Common myeloid progenitor, CD34-positive (primary cell): ENCODE measurements at regions not wholly inside any gene's neighbourhood (a gene's known extent, or its start where the extent isn't known, plus 50 kb on each side); places are given as distances from the start of the nearest gene placed in this dataset.
"Not testable (repeated sequence)": the region's sequence is repeated elsewhere in the genome, so short reads cannot be mapped to it uniquely, and the experiment has no call there.

Source experiments
- CTCF ChIA-PET: fragments of 350-600 bp; sonication (Branson Sonifier 250); formaldehyde crosslinking; loops from one replicate; lab custom pipeline; 2021; ENCODE audit warnings: antibody characterized with exemption; lab: Charles Lee
- POLR2A ChIA-PET: fragments of 350-600 bp; sonication (Branson Sonifier 250); formaldehyde crosslinking; loops from one replicate; lab custom pipeline; 2021; ENCODE audit warnings: antibody characterized with exemption; lab: Charles Lee
- DNase-seq, 3 donors: peaks; one replicate each; pipeline versions ENCODE4 v3.0.0 to v3.0.0-alpha.2; 2013
- H3K27ac ChIP-seq, 2 experiments: 1 replicate in 1 of 2; 2 replicates in 1 of 2; pipeline ENCODE4 v1.7.0; 2013; ENCODE audit warnings: inconsistent platforms in 2 of 2, low read length in 2 of 2, mild to moderate bottlenecking in 2 of 2, low read depth in 1 of 2, moderate library complexity in 1 of 2; ENCODE audit not compliant: severe bottlenecking in 2 of 2, insufficient read depth in 1 of 2, poor library complexity in 1 of 2
- H3K27me3 ChIP-seq, 5 experiments: replicated peaks in 2 of 5; 1 replicate in 3 of 5; 2 replicates in 2 of 5; pipeline versions ENCODE4 v1.6.1 to v1.7.0; 2013; ENCODE audit warnings: low read length in 4 of 5, mild to moderate bottlenecking in 2 of 5, moderate library complexity in 2 of 5, inconsistent platforms in 1 of 5; ENCODE audit not compliant: insufficient read depth in 5 of 5, control insufficient read depth in 4 of 5
- H3K36me3 ChIP-seq, 4 experiments: 1 replicate in 2 of 4; 2 replicates in 2 of 4; pipeline versions ENCODE4 v1.6.1 to v1.7.0; 2013; ENCODE audit warnings: low read length in 3 of 4, control low read depth in 1 of 4, mild to moderate bottlenecking in 1 of 4; ENCODE audit not compliant: control insufficient read depth in 4 of 4, insufficient read depth in 4 of 4
- H3K4me1 ChIP-seq, 4 experiments: 1 replicate in 3 of 4; 2 replicates in 1 of 4; pipeline versions ENCODE4 v1.6.1 to v1.7.1; 2013; ENCODE audit warnings: low read length in 3 of 4, mild to moderate bottlenecking in 3 of 4, control low read depth in 1 of 4, inconsistent platforms in 1 of 4, moderate library complexity in 1 of 4; ENCODE audit not compliant: control insufficient read depth in 4 of 4, insufficient read depth in 4 of 4; ENCODE audit errors: control extremely low read depth in 1 of 4
- H3K4me3 ChIP-seq, 7 experiments: 1 replicate in 4 of 7; 2 replicates in 3 of 7; pipeline versions ENCODE4 v1.5.1 to v1.7.0; 2013; ENCODE audit warnings: mild to moderate bottlenecking in 7 of 7, low read length in 6 of 7, moderate library complexity in 6 of 7, inconsistent platforms in 2 of 7, low read depth in 2 of 7, control low read depth in 1 of 7; ENCODE audit not compliant: insufficient read depth in 4 of 7, control insufficient read depth in 1 of 7; ENCODE audit errors: extremely low read depth in 1 of 7
- H3K9me3 ChIP-seq, 5 experiments: 1 replicate in 4 of 5; 2 replicates in 1 of 5; pipeline versions ENCODE4 v1.6.1 to v1.7.1; 2013; ENCODE audit warnings: low read length in 4 of 5, mild to moderate bottlenecking in 2 of 5, inconsistent platforms in 1 of 5, low read depth in 1 of 5, moderate library complexity in 1 of 5; ENCODE audit not compliant: control insufficient read depth in 4 of 5, insufficient read depth in 2 of 5; ENCODE audit errors: control extremely low read depth in 1 of 5
- WGBS: methylation state at CpG from one replicate; pipeline ENCODE4 v1.1.5; 2013; ENCODE audit not compliant: insufficient coverage; 5-methylcytosine and 5-hydroxymethylcytosine counted together

- CTCF ChIA-PET, H3K27ac ChIP-seq, DNase-seq, H3K36me3 ChIP-seq, H3K4me3 ChIP-seq, H3K27me3 ChIP-seq, POLR2A ChIA-PET, H3K9me3 ChIP-seq, H3K4me1 ChIP-seq: not testable (repeated sequence)
- WGBS, result 48% methylated on average over 7 of the region's 20 CpGs
These were observed 109.7 kb upstream of the ZNG1E start for GRCh38 chr9:65566018-65566417.

GRCh38 chr9:65519018-65519417, 156.7 kb upstream of the ZNG1E start:
- H3K9me3 ChIP-seq, H3K4me1 ChIP-seq, H3K27ac ChIP-seq, H3K36me3 ChIP-seq, DNase-seq, CTCF ChIA-PET, H3K4me3 ChIP-seq, POLR2A ChIA-PET, H3K27me3 ChIP-seq: not testable (repeated sequence)
- WGBS, result no CpG with 5 or more reads among the region's 15 CpGs

GRCh38 chr9:65514465-65514864, 161.3 kb upstream of the ZNG1E start:
- H3K4me1 ChIP-seq, H3K27ac ChIP-seq, CTCF ChIA-PET, H3K27me3 ChIP-seq, H3K9me3 ChIP-seq, DNase-seq, H3K4me3 ChIP-seq, POLR2A ChIA-PET, H3K36me3 ChIP-seq: not testable (repeated sequence)
- 80% methylated on average over 3 of the region's 12 CpGs for WGBS

- H3K27me3 ChIP-seq, H3K36me3 ChIP-seq, H3K4me1 ChIP-seq, H3K4me3 ChIP-seq, CTCF ChIA-PET, DNase-seq, H3K9me3 ChIP-seq, POLR2A ChIA-PET, H3K27ac ChIP-seq: not testable (repeated sequence)
These were observed 167.8 kb upstream of the ZNG1E start for GRCh38 chr9:65507897-65508296.

GRCh38 chr9:65504686-65505085, 171.0 kb upstream of the ZNG1E start:
- H3K36me3 ChIP-seq, POLR2A ChIA-PET, H3K4me1 ChIP-seq, CTCF ChIA-PET, H3K27ac ChIP-seq, DNase-seq, H3K4me3 ChIP-seq, H3K27me3 ChIP-seq, H3K9me3 ChIP-seq: not testable (repeated sequence)
- 100% methylated on average over 2 of the region's 7 CpGs for WGBS

- CTCF ChIA-PET, result not testable (repeated sequence)
These were observed 172.0 kb upstream of the ZNG1E start for GRCh38 chr9:65503696-65504095.

GRCh38 chr9:65482890-65483289, 192.8 kb upstream of the ZNG1E start:
- POLR2A ChIA-PET, DNase-seq, H3K36me3 ChIP-seq, H3K9me3 ChIP-seq, H3K27me3 ChIP-seq, H3K4me1 ChIP-seq, CTCF ChIA-PET, H3K4me3 ChIP-seq, H3K27ac ChIP-seq: not testable (repeated sequence)
- WGBS, result 76% methylated on average over 9 of the region's 13 CpGs

More at GRCh38 chr9:65503696-65504095, 172.0 kb upstream of the ZNG1E start:
- WGBS, result no CpG with 5 or more reads among the region's 16 CpGs
- H3K27me3 ChIP-seq, H3K4me1 ChIP-seq, H3K27ac ChIP-seq, DNase-seq, H3K9me3 ChIP-seq, H3K4me3 ChIP-seq, H3K36me3 ChIP-seq, POLR2A ChIA-PET: not testable (repeated sequence)
